HG03108 (cell line): ENCODE measurements at regions not wholly inside any gene's neighbourhood (a gene's known extent, or its start where the extent isn't known, plus 50 kb on each side); places are given as distances from the start of the nearest gene placed in this dataset.

Experiments
- ATAC-seq: cut with Tn5 transposase; IDR thresholded peaks from one replicate; pipeline ENCODE4 v1.9.1; 2021; ENCODE audit warnings: moderate library complexity; ENCODE audit not compliant: unreplicated experiment

- no peak for ATAC-seq
These were observed 469.8 kb downstream of the KIF20B start for GRCh38 chr10:90171014-90171722.

- ATAC-seq = no peak
These were observed 473.1 kb downstream of the KIF20B start for GRCh38 chr10:90174531-90174930.

DNA sequence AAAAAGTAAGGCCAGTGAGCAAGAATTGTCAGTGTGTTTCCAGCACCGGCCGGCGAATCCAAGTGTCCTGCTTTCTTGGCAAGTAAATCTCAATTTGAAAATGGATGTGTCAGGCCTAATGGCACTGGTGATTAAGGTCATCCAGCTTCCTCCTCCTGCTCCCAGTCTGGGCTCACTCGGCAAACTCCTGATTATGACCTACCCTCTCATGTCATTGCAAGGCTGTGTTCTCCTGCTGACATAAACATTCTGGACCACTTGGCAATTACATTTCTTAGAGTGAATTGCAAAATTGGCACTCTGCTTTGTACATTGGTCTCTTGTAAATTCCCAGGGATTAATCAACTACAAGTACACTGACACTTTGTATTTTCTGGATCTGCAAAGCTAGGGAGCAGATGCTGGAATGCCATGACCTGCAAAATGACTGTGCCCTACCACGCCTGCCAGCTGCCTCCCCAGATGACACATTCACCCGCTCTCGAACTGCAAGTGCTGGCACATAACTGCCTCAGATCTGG is 473.8 kb downstream of the KIF20B start:
- no peak for ATAC-seq

DNA sequence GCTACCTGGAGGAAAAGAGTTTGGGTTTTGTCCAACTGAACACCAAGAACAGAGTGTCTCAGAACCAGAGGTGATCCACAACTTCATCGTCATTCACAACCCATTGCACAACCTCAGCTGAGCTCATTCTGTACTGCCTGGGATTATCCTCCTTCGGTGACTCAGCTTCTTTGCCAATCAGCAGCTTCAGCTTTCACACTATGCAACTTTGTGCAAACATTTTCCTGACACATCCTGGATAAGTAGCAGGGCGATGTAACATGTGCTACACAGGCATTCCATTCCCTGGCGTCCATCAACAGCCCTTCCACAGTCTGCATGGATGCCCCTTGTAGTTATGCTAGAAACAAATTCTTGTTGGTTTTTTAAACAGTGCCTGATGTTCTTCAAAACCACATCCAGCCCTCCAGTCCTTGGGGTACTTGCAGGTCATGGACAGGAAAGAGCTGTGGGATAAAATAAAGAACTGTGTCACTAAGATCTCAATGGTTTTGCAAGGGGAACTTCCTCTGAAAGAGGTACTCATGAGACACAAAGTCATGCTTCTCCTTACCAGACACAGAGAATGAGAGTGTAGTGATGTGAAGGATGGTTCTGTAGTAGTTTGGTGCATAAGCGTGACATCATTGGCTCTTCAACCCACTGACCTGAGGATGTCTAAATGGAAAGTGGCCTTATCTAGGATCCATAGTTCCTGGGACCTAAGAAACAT is 478.5 kb downstream of the KIF20B start:
- ATAC-seq = no peak

DNA sequence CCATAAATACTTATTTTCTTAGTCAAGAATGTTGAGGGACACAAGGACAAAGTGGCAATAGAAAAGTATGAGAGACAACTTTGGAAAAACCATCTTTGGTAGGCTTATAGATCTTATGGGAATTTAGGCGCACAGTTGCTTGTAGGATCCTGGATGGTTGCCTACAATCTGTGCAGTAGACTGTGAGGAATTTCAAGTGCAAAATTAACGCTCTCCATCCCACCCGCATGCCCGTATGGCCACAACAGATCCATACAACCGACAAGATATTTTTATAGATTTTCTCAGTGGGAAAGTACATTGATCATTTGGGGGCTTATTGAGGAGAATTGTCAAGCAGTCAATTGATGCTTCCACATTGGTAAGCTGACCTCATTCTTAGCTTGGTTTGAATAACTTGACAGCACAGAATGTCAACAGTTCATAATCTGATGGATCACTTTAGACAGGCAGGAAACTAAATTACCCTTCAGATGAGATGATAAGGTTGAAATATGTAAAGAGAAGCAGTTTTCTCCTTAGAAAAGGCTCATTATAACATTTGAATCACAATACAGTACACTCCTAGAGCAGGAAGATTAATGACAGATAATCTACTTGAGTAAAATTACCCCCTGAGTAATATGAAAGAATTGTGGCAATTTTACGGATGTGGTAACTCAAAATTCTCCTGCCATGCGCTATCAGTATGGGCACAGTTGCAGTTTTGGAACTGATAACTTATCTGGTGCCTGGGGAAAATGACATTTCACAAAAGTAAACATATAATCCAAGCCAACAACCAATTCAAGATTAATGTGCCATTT is 479.7 kb downstream of the KIF20B start:
- no peak for ATAC-seq

DNA sequence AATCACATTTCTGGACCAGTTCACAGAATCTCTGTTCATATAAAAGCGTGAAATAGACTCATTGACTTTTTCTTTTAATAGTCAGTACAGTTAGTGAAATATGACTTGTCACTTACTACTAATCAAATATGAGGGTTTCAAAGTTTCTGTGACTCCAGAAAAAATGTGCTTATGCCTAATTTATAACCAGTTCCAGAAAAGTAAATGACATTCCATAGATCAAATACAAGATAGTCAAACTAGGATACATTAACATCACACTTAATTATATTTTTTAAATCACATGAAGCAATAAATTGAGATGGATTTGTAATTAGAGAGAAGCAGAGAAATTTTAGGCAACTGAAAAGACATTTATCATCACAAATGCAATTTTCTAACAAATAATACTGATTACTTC is 491.4 kb downstream of the KIF20B start:
- ATAC-seq = no peak

GRCh38 chr10:90193240-90193985 is 492.0 kb downstream of the KIF20B start:
- ATAC-seq = no peak

DNA sequence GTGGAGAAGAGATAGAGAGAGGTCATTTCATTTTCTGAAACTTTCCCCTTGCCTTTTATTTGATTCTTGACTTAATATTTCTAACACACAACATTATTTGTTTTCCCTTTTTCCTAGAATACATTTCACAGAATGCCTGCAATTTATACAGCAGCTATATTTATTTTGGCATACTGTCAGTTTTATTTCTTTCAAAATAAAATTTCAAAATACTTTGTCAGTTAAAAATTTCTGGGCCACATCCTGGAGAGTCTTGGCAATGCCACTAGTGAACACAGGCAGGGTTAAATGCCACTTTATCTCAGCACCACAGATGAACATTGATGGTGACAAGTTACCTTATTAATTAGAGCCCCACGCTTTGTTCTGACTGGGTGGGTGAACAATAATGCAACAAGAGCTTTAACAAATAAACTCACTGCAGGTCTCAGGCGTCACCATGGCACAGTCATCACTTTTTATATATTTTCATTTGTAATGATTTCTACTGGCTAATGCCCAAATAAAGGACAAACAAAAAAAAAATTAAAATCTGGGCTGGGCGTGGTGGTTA is 494.0 kb downstream of the KIF20B start:
- no peak for ATAC-seq

- no peak for ATAC-seq
These were observed 496.4 kb downstream of the KIF20B start for GRCh38 chr10:90197766-90198165.

DNA sequence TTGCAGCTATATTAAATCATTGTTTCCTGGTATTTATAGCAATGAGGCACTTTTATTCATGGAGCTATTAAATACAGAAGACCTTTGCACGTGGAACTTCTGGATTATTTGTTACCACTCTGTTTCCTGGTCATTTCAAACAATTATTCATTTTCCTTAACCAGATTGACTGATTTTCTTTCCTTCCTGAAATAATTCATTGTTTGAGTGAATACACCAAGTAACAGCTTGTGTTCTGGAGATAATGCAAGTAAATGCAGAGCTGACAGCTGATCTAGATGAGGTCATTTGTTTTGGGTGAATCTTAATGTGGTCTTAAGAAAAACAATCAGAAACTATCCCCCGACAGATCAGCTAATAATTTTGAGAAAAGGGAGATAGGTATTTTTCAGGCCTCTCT is 497.7 kb downstream of the KIF20B start:
- no peak for ATAC-seq

DNA sequence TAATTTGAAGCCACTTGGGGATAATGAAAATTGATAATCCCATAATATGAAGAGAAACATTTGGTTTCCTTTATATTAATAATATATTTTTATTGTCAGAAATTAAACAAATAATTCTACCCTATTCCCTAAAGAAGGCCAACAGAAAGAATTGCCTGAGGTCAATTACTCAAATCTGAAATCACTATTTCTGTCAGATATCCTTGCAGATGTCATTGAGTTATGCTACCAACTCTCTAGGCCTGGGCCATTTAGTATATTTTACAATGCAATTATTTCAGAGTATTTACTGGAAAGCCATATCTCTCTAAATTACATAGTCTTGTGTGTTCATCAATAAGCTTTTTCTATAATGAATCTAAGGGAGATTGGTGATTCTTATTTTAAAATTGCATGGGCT is 498.1 kb downstream of the KIF20B start:
- ATAC-seq = no peak

- no peak for ATAC-seq
These were observed 503.0 kb downstream of the KIF20B start for GRCh38 chr10:90204131-90204955.

DNA sequence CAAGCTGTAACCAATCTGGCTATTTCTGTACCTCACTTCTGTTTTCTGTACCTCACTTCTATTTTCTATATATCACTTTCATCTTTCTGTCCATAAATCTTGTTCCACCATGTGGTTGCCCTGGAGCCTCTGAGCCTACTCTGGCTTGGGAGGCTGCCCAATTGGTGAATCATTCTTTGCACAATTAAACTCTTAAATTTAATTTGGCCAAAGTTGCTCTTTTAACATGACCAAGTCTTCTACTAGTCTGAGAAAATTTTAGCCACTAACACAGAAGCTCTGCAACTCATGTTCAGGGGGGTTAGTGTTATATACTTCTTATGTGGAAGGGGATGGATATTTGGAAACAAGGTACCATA is 503.5 kb downstream of the KIF20B start:
- ATAC-seq = no peak

GRCh38 chr10:90205340-90205739 is 503.9 kb downstream of the KIF20B start:
- ATAC-seq = no peak

DNA sequence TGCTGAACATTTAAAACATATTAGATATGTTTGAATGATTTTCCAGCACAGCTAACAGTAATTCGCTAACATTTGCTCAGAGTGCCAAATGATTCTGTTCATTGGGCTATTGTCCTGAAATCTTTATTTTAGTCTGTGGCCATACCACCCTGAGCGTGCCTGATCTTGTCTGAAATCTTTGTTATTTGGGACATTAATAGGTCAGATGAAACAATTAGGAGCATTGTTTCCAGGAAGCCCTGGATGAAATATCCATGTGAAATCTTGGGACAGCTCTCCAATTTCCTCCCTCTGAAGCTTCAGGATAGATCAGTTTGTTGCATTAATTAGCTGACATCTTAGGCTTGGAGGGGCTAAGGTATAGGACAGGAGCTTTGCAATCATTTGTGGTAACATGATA is 512.0 kb downstream of the KIF20B start:
- no peak for ATAC-seq

DNA sequence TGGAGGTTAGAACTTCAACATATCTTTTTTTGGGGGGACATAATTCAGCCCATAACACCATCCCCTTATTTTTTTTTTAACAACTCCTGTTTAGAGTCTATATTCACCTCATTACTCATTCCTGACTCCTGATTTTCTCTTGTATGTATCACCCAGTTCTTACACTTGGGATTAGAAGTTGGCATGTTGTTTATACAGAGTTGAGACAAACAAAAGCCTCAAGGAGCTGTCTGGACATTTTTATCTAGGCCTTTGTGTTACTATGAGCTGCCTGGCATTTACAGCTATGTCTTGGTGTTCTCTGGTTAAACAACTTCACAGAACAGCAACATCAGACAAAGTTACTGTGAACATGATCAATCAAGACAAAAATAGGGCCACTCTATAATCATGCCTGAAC is 517.5 kb downstream of the KIF20B start:
- no peak for ATAC-seq

- ATAC-seq = no peak
These were observed 521.0 kb downstream of the KIF20B start for GRCh38 chr10:90222372-90222771.

DNA sequence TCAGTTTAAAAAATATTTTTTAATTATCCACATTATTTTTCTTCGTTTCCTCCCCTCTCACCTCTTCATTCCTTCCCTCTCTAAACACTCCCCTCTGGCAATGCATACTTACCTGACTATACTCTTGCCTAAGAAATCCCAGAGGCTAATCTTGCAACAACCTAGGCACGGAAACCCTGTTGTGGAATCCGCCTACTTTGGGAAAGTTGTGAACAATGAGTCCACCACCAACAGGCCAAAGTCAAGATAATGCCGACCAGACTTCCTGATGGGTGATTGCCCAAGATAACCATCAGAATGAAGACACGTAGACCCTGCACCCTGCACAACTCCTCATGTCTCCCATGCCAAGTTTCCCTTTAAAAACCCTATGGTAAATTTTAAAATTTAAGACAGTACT is 521.5 kb downstream of the KIF20B start:
- ATAC-seq = no peak

- no peak for ATAC-seq
These were observed 523.6 kb downstream of the KIF20B start for GRCh38 chr10:90224791-90225566.
